ENCODE measurements at regions not wholly inside any gene's neighbourhood (a gene's known extent, or its start where the extent isn't known, plus 50 kb on each side); places are given as distances from the start of the nearest gene placed in this dataset.
A peak's percentile ranks its signal among the peaks of the same experiment; 100 is the strongest.
"Not testable (repeated sequence)": the region's sequence is repeated elsewhere in the genome, so short reads cannot be mapped to it uniquely, and the experiment has no call there.

DNA sequence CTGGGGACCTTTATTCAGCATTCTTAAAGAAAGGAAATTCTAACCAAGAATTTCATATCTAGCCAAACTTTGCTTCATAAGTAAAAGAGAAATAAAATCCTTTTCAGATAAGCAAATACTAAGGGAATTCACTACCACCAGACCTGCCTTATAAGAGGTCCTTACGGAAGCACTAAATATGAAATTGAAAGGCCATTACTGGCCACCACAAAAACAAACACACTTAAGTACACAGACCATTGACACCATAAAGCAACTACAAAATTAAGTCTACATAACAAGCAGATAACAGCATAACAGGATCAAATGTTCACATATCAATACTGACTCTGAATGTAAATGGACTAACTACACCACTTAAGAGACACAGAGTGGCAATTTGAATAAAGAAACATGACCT is 361.4 kb upstream of the POU5F2 start:
- no peak for DNase-seq
- no peak overlapping the region for H3K4me3 ChIP-seq (ENCODE audit: insufficient read depth, low read depth, low read length)

DNA sequence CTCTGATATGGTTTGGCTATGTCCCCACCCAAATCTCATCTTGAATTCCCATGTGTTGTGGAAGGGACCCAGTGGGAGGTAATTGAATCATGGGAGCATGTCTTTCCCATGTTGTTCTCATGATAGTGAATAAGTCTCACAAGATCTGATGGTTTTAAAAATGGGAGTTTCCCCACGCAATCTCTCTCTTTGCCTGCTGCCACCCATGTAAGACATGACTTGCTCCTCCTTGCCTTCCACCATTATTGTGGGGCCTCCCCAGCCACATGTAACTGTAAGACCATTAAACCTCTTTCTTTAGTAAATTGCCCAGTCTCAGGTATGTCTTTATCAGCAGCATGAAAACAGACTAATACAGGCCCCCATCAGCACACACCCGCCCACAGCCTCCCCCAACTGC is 356.0 kb upstream of the POU5F2 start:
- H3K36me3 ChIP-seq (replicated peaks; ENCODE audit: control insufficient read depth, insufficient read depth, low read length); H3K27me3 ChIP-seq (ENCODE audit: control insufficient read depth, insufficient read depth, low read length); DNase-seq; H3K4me3 ChIP-seq (ENCODE audit: insufficient read depth, low read depth, low read length): not testable (repeated sequence)

More for the DNA sequence above, 361.4 kb upstream of the POU5F2 start:
- Histone ChIP-seq H3K27me3 (ENCODE audit: control insufficient read depth, insufficient read depth, low read length) (no peaks in the 10 kb centered on the region), H3K36me3 (replicated peaks; ENCODE audit: control insufficient read depth, insufficient read depth, low read length) (no peaks in the 10 kb centered on the region)

GRCh38 chr5:94094793-94095441 is 353.5 kb upstream of the POU5F2 start:
- H3K27me3 ChIP-seq (ENCODE audit: control insufficient read depth, insufficient read depth, low read length), result no peaks in the 10 kb centered on the region
- no peaks in the 10 kb centered on the region for H3K36me3 ChIP-seq (replicated peaks; ENCODE audit: control insufficient read depth, insufficient read depth, low read length)
- no peak for DNase-seq

GRCh38 chr5:94093300-94093699 is 351.9 kb upstream of the POU5F2 start:
- no peak overlapping the region for H3K4me3 ChIP-seq (ENCODE audit: insufficient read depth, low read depth, low read length)

More at GRCh38 chr5:94094793-94095441, 353.5 kb upstream of the POU5F2 start:
- H3K4me3 ChIP-seq (ENCODE audit: insufficient read depth, low read depth, low read length), result no peak overlapping the region

GRCh38 chr5:94086635-94087034 is 345.2 kb upstream of the POU5F2 start:
- H3K27me3 ChIP-seq (ENCODE audit: control insufficient read depth, insufficient read depth, low read length); DNase-seq; H3K4me3 ChIP-seq (ENCODE audit: insufficient read depth, low read depth, low read length); H3K36me3 ChIP-seq (replicated peaks; ENCODE audit: control insufficient read depth, insufficient read depth, low read length): not testable (repeated sequence)

More at GRCh38 chr5:94093300-94093699, 351.9 kb upstream of the POU5F2 start:
- DNase-seq, result no peak
- Histone ChIP-seq H3K36me3 (replicated peaks; ENCODE audit: control insufficient read depth, insufficient read depth, low read length) (no peaks in the 10 kb centered on the region), H3K27me3 (ENCODE audit: control insufficient read depth, insufficient read depth, low read length) (no peaks in the 10 kb centered on the region)

DNA sequence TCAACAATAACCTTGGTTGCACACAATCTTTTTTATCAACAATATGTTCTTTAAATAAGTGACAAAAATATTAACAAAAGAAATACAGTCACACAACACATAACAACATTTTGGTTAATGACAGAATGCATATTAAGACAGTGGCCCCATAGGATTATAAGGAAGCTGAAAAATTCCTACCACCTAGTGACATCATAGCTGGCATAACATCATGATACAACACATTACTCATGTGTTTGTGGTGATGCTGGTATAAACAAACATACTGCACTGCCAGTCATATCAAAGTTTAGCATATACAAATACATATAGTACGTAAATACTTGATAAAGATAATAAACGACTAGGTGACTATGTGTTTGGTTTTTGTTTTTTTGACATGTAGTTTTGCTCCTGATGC is 344.8 kb upstream of the POU5F2 start:
- no peak for DNase-seq
- H3K4me3 ChIP-seq (ENCODE audit: insufficient read depth, low read depth, low read length), result no peak overlapping the region
- no peaks in the 10 kb centered on the region for H3K27me3 ChIP-seq (ENCODE audit: control insufficient read depth, insufficient read depth, low read length)
- no peaks in the 10 kb centered on the region for H3K36me3 ChIP-seq (replicated peaks; ENCODE audit: control insufficient read depth, insufficient read depth, low read length)

DNA sequence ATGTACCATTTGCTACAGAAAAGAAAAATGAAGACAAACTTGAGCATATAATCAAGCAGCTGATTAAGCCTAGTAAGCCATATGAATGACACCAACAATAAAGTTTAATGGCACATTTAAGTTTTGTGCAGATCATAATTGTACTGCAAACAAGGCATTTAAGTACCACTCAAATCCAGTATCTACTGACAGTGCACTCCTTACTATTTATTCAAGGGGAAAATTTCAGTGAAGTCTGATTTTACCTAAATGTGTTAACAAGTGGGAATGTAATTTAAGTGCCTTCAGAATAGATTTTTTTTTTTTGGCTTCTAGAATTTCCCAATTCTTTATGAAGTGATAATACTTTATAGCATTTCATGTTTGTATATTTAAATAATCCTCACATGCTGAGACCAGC is 341.0 kb upstream of the POU5F2 start:
- no peak for DNase-seq
- H3K27me3 ChIP-seq (ENCODE audit: control insufficient read depth, insufficient read depth, low read length), result no peaks in the 10 kb centered on the region
- no peaks in the 10 kb centered on the region for H3K36me3 ChIP-seq (replicated peaks; ENCODE audit: control insufficient read depth, insufficient read depth, low read length)
- no peak overlapping the region for H3K4me3 ChIP-seq (ENCODE audit: insufficient read depth, low read depth, low read length)

DNA sequence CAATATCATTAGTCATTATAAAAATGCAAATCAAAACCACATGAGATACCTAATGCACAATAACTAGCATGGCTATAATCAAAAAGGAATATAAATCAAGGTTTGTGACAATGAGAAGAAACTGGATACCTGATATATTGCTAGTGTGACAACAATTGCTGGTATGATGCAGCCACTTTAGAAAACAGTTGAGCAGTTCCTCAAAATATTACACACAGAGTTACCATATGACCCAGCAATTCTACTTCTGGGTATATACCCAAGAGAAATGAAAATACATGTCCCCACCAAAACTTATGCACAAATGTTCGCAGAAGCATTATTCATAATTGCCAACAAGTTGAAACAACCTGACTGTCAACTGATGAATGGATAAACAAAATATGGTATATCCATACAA is 339.7 kb upstream of the POU5F2 start:
- DNase-seq, result no peak
- no peak overlapping the region for H3K4me3 ChIP-seq (ENCODE audit: insufficient read depth, low read depth, low read length)
- H3K36me3 ChIP-seq (replicated peaks; ENCODE audit: control insufficient read depth, insufficient read depth, low read length), result no peaks in the 10 kb centered on the region
- H3K27me3 ChIP-seq (ENCODE audit: control insufficient read depth, insufficient read depth, low read length), result no peaks in the 10 kb centered on the region

DNA sequence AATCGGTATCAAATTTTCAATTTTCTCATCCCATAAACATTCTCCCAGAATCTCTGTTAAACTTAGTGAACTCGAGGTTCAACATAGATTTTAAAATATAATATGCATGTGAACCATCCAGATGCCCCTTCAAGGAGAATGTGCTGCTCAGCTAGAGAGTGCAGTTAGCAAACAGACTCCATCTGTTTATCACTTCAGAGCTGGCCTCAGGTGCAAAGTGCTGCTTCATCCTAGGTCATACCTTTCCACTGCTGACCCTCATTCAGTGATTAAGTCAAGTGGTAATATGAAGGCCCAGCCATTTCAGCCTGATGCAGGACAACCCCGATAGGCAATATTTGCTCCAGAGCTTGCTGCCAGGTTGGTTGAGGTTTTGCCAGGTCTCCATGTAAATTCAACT is 339.0 kb upstream of the POU5F2 start:
- H3K27me3 ChIP-seq (ENCODE audit: control insufficient read depth, insufficient read depth, low read length), result no peaks in the 10 kb centered on the region
- H3K4me3 ChIP-seq (ENCODE audit: insufficient read depth, low read depth, low read length), result no peak overlapping the region
- no peaks in the 10 kb centered on the region for H3K36me3 ChIP-seq (replicated peaks; ENCODE audit: control insufficient read depth, insufficient read depth, low read length)
- DNase-seq, result no peak

- Histone ChIP-seq H3K27me3 (ENCODE audit: control insufficient read depth, insufficient read depth, low read length) (no peaks in the 10 kb centered on the region), H3K4me3 (ENCODE audit: insufficient read depth, low read depth, low read length) (no peak overlapping the region), H3K36me3 (replicated peaks; ENCODE audit: control insufficient read depth, insufficient read depth, low read length) (no peaks in the 10 kb centered on the region)
- no peak for DNase-seq
Measured at GRCh38 chr5:94072116-94072515, 330.7 kb upstream of the POU5F2 start.

DNA sequence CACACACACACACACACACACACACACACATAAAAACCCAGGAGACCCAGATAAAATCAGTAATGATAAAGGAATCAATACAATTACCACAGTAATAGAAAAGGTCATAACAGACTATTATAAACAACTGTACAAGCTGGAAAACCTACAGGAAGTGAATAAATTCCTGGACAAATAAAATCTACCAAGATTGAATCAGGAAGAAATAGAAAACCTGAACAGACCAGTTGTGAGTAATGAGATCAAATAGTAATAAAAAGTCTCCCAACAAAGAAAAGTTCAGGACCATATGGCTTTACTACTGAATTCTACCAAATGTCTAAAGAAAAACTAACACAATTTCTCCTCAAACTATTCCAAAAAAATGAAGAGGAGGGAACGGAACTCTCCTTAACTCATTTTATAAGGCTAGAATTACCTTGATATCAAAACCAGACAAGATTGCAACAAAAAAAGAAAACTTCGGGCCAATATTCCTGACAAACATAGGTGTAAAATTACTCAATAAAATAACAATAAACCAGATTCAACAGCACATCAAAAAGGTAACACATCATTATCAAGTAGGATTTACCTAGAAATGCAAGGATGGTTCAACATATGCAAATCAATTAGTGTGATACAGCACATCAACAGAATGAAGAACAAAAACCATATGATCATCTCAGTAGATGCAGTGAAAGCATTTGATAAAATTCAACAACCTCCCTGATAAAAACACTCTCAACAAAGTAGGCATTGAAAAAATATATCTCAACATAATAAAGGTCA is 325.2 kb upstream of the POU5F2 start:
- Histone ChIP-seq H3K4me3 (ENCODE audit: insufficient read depth, low read depth, low read length) (no peak overlapping the region), H3K27me3 (ENCODE audit: control insufficient read depth, insufficient read depth, low read length) (no peaks in the 10 kb centered on the region), H3K36me3 (replicated peaks; ENCODE audit: control insufficient read depth, insufficient read depth, low read length) (no peaks in the 10 kb centered on the region)
- DNase-seq, result no peak

DNA sequence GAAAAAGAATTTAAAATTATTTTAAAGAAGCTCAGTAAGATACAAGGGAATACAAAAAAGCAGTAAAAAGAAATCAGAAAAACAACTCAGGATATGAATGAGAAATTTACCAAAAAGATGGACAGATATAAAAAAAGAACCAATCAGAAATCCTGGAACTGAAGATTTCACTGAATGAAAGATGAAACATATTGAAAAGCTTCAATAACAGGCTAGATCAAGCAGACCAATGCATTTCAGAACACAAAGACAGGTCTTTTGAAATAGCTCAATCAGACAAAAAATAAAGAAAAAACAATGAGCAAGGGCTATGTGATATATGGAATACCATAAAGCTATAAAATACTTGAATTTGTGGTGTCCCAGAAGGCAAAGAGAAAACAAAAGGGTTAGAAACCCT is 322.6 kb upstream of the POU5F2 start:
- no peak overlapping the region for H3K4me3 ChIP-seq (ENCODE audit: insufficient read depth, low read depth, low read length)
- H3K36me3 ChIP-seq (replicated peaks; ENCODE audit: control insufficient read depth, insufficient read depth, low read length), result no peaks in the 10 kb centered on the region
- DNase-seq, result no peak
- no peaks in the 10 kb centered on the region for H3K27me3 ChIP-seq (ENCODE audit: control insufficient read depth, insufficient read depth, low read length)

DNA sequence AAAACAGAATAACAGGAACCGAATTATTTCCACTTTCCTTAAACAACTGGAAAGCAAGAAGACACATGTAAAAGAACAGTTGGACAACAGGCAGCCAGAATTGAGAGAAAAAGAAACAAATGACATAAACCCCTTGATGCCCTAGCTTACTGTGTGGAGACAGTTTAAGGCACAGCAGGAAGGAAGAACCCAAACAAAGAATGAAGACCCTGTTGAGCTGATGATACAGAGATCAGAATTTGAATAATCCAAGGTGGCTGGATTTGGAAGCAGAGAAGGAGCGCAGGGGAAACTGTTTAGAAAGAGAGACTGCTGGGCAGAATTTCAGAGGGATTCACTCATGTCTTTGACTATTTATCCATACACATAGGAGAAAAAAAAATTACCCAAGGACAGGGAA is 316.3 kb upstream of the POU5F2 start:
- no peaks in the 10 kb centered on the region for H3K27me3 ChIP-seq (ENCODE audit: control insufficient read depth, insufficient read depth, low read length)
- DNase-seq, result peak; percentile 36
- no peaks in the 10 kb centered on the region for H3K36me3 ChIP-seq (replicated peaks; ENCODE audit: control insufficient read depth, insufficient read depth, low read length)
- H3K4me3 ChIP-seq (ENCODE audit: insufficient read depth, low read depth, low read length), result no peak overlapping the region

- no peaks in the 10 kb centered on the region for H3K36me3 ChIP-seq (replicated peaks; ENCODE audit: control insufficient read depth, insufficient read depth, low read length)
- DNase-seq, result no peak
- H3K27me3 ChIP-seq (ENCODE audit: control insufficient read depth, insufficient read depth, low read length), result no peaks in the 10 kb centered on the region
- H3K4me3 ChIP-seq (ENCODE audit: insufficient read depth, low read depth, low read length), result no peak overlapping the region
Measured at GRCh38 chr5:94057217-94057616, 315.8 kb upstream of the POU5F2 start.

DNA sequence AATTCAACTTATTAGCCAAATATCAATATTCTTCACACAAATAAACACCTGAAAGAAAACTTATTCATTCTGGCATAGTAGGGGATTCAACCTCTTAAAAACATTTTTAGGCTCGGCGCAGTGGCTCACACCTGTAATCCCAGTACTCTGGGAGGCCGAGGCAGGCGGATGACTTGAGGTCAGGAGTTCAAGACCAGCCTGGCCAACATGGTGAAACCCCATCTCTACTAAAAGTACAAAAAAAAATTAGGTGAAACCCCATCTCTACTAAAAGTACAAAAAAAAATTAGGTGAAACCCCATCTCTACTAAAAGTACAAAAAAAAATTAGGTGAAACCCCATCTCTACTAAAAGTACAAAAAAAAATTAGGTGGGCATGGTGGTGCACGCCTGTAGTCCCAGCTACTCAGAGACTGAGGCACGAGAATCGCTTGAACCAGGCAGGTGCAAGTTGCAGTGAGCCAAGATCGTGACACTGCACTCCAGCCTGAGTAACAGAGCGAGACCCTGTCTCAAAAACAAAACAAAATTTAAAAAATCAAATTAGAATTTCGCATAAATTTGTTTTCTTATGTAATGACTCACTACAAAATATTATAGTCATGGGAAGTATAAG is 308.0 kb upstream of the POU5F2 start:
- DNase-seq; H3K36me3 ChIP-seq (replicated peaks; ENCODE audit: control insufficient read depth, insufficient read depth, low read length); H3K27me3 ChIP-seq (ENCODE audit: control insufficient read depth, insufficient read depth, low read length); H3K4me3 ChIP-seq (ENCODE audit: insufficient read depth, low read depth, low read length): not testable (repeated sequence)
